ENCODE measurements at regions not wholly inside any gene's neighbourhood (a gene's known extent, or its start where the extent isn't known, plus 50 kb on each side); places are given as distances from the start of the nearest gene placed in this dataset.

DNA sequence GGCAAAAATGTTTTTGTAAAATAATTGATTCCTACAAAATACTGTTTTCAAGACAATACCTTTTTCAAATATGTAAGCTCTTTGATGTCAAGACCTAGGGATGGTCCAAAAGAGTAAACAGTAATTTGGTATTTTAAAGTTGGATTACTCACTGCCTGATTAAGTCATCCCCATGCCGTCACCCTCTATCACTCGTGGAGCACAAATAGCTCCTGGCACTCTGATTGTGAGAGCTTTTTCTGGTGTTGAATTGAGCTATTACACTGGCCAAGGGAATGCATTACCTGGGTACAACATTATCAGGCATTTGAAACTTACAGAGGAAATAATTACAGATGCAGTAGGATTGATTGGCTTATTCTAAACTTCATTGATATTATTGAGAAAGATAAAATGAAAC is 231.9 kb upstream of the GRM3 start:
- TF ChIP-seq, protein P1, sequence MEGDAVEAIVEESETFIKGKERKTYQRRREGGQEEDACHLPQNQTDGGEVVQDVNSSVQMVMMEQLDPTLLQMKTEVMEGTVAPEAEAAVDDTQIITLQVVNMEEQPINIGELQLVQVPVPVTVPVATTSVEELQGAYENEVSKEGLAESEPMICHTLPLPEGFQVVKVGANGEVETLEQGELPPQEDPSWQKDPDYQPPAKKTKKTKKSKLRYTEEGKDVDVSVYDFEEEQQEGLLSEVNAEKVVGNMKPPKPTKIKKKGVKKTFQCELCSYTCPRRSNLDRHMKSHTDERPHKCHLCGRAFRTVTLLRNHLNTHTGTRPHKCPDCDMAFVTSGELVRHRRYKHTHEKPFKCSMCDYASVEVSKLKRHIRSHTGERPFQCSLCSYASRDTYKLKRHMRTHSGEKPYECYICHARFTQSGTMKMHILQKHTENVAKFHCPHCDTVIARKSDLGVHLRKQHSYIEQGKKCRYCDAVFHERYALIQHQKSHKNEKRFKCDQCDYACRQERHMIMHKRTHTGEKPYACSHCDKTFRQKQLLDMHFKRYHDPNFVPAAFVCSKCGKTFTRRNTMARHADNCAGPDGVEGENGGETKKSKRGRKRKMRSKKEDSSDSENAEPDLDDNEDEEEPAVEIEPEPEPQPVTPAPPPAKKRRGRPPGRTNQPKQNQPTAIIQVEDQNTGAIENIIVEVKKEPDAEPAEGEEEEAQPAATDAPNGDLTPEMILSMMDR (IDR thresholded peaks at IDR 0.05): no peak
- TF ChIP-seq POLR2A (IDR thresholded peaks at IDR 0.05): no peak
